Lower lobe of right lung (tissue), 2 donors: ENCODE measurements at regions not wholly inside any gene's neighbourhood (a gene's known extent, or its start where the extent isn't known, plus 50 kb on each side); places are given as distances from the start of the nearest gene placed in this dataset.

Experiments
- ATAC-seq, 2 donors: fragments of 200-7000 bp; cut with Tn5 transposase; one replicate each; pipeline ENCODE4 v1.9.1; 2020 to 2022; ENCODE audit warnings: mild to moderate bottlenecking in 2 of 2, moderate library complexity in 2 of 2
- DNase-seq: peaks from one replicate; pipeline ENCODE4 v3.0.0-alpha.2; 2020
- H3K27ac ChIP-seq: fragments of 200-600 bp; one replicate; pipeline ENCODE4 v1.8.0; 2022
- H3K27me3 ChIP-seq: fragments of 200-600 bp; one replicate; pipeline ENCODE4 v1.8.0; 2022; ENCODE audit warnings: low read depth
- H3K36me3 ChIP-seq: fragments of 200-600 bp; one replicate; pipeline ENCODE4 v1.8.0; 2022; ENCODE audit warnings: mild to moderate bottlenecking
- H3K4me1 ChIP-seq: fragments of 200-600 bp; one replicate; pipeline ENCODE4 v1.8.0; 2022
- H3K4me3 ChIP-seq: fragments of 200-600 bp; one replicate; pipeline ENCODE4 v1.8.0; 2022; ENCODE audit warnings: mild to moderate bottlenecking
- H3K9me3 ChIP-seq: fragments of 200-600 bp; one replicate; pipeline ENCODE4 v1.8.0; 2022
- CTCF ChIP-seq: fragments of 200-600 bp; IDR thresholded peaks from one replicate; pipeline ENCODE4 v1.8.0; 2022; ENCODE audit warnings: antibody characterized with exemption, mild to moderate bottlenecking
- intact Hi-C: fragments of 100-400 bp; cut with DNase I; formaldehyde crosslinking; loops from one replicate; pipeline ENCODE4 v1.11.0; 2022
- donor health status: DM: no; HTN: yes; CAD: no; lungs with severe emphysema.

- H3K4me3 ChIP-seq = no peak overlapping the region
- H3K27ac ChIP-seq = no peak overlapping the region
- ATAC-seq (no peak), DNase-seq (no peak)
- H3K36me3 ChIP-seq = no peaks in the 10 kb centered on the region
- TF ChIP-seq CTCF = no peak
- H3K9me3 ChIP-seq = no peaks in the 10 kb centered on the region
- intact Hi-C loops = no loop called here
- no peaks in the 10 kb centered on the region for H3K4me1 ChIP-seq
- H3K27me3 ChIP-seq = no peaks in the 10 kb centered on the region
These were observed 693.3 kb upstream of the WWC1 start for GRCh38 chr5:167598166-167598565.

- Histone ChIP-seq H3K27ac (no peak overlapping the region), H3K27me3 (no peaks in the 10 kb centered on the region), H3K36me3 (no peaks in the 10 kb centered on the region), H3K9me3 (no peaks in the 10 kb centered on the region), H3K4me1 (no peaks in the 10 kb centered on the region), H3K4me3 (no peak overlapping the region)
- DNase-seq = no peak
- no peak for TF ChIP-seq CTCF
- intact Hi-C loops = no loop called here
- ATAC-seq = no peak
These were observed 689.4 kb upstream of the WWC1 start for GRCh38 chr5:167602067-167602466.

- Histone ChIP-seq H3K36me3 (no peaks in the 10 kb centered on the region), H3K27ac (no peak overlapping the region), H3K4me1 (no peaks in the 10 kb centered on the region), H3K9me3 (no peaks in the 10 kb centered on the region), H3K27me3 (no peaks in the 10 kb centered on the region), H3K4me3 (no peak overlapping the region)
- ATAC-seq = no peak
- no peak for TF ChIP-seq CTCF
- DNase-seq = no peak
- intact Hi-C loops = no loop called here
These were observed 688.3 kb upstream of the WWC1 start for GRCh38 chr5:167603135-167603534.

- Histone ChIP-seq H3K27me3 (no peaks in the 10 kb centered on the region), H3K9me3 (no peaks in the 10 kb centered on the region), H3K4me1 (no peaks in the 10 kb centered on the region), H3K27ac (no peak overlapping the region), H3K4me3 (no peak overlapping the region), H3K36me3 (no peaks in the 10 kb centered on the region)
- no peak for ATAC-seq
- no peak for TF ChIP-seq CTCF
- DNase-seq = no peak
- intact Hi-C loops = no loop called here
These were observed 682.8 kb upstream of the WWC1 start for GRCh38 chr5:167608390-167609272.

GRCh38 chr5:167614294-167615021 is 677.0 kb upstream of the WWC1 start:
- Histone ChIP-seq H3K4me1 (no peaks in the 10 kb centered on the region), H3K36me3 (no peaks in the 10 kb centered on the region), H3K4me3 (no peak overlapping the region), H3K27ac (no peak overlapping the region), H3K9me3 (no peaks in the 10 kb centered on the region), H3K27me3 (no peaks in the 10 kb centered on the region)
- ATAC-seq = no peak
- intact Hi-C loops = no loop called here
- DNase-seq = no peak
- TF ChIP-seq CTCF = no peak
